ENCODE measurements at regions not wholly inside any gene's neighbourhood (a gene's known extent, or its start where the extent isn't known, plus 50 kb on each side); places are given as distances from the start of the nearest gene placed in this dataset.

- Histone ChIP-seq H3K36me3 (ENCODE audit: insufficient read depth, low read length) (no peaks in the 10 kb centered on the region), H3K9me3 (ENCODE audit: low read length) (no peaks in the 10 kb centered on the region), H3K4me1 (ENCODE audit: insufficient read depth, low read length, poor library complexity, severe bottlenecking) (no peaks in the 10 kb centered on the region), H3K9me2 (ENCODE audit: insufficient read depth, low read length) (no peaks in the 10 kb centered on the region), H3K79me2 (ENCODE audit: insufficient read depth, low read depth, low read length) (no peaks in the 10 kb centered on the region), H3K4me2 (ENCODE audit: low read length) (no peak overlapping the region), H3K27ac (ENCODE audit: low read depth, low read length, poor library complexity, severe bottlenecking) (no peak overlapping the region), H2AFZ (ENCODE audit: low read length) (no peak overlapping the region), H4K20me1 (ENCODE audit: insufficient read depth, low read length) (no peaks in the 10 kb centered on the region), H3K4me3 (ENCODE audit: low read depth, low read length, poor library complexity, severe bottlenecking) (no peak overlapping the region)
- no TSS peak for BruUV-seq (replicated peaks)
- ChIA-PET CTCF (ENCODE audit: unreplicated experiment) (no interaction called here), POLR2A (interaction anchor here (0.6 kb wide), 1 partner anchor 143 kb away, joined by 3 read pairs; no protein-coding TSS in a partner anchor)
- intact Hi-C loops (cut with micrococcal nuclease; ENCODE audit: unreplicated experiment): no loop called here
- TF ChIP-seq EZH2phosphoT487 (IDR thresholded peaks at IDR 0.05; ENCODE audit: borderline replicate concordance, low read depth, low read length) (no peak), CTCF (conservative IDR thresholded peaks at IDR 0.05; ENCODE audit: low read length) (no peak)
- DNase-seq (ENCODE audit: low spot score): no peak
Observed at GRCh38 chr11:37078521-37078920, 480.5 kb upstream of the RAG2 start.

- intact Hi-C loops (cut with micrococcal nuclease; ENCODE audit: unreplicated experiment): no loop called here
- TF ChIP-seq EZH2phosphoT487 (IDR thresholded peaks at IDR 0.05; ENCODE audit: borderline replicate concordance, low read depth, low read length): no peak
- no peak for TF ChIP-seq CTCF (conservative IDR thresholded peaks at IDR 0.05; ENCODE audit: low read length)
Observed at GRCh38 chr11:37076866-37077265, 478.8 kb upstream of the RAG2 start.

GRCh38 chr11:37072538-37073055, 474.6 kb upstream of the RAG2 start:
- Histone ChIP-seq H3K4me2 (ENCODE audit: low read length) (no peak overlapping the region), H3K9me2 (ENCODE audit: insufficient read depth, low read length) (no peaks in the 10 kb centered on the region), H3K4me3 (ENCODE audit: low read depth, low read length, poor library complexity, severe bottlenecking) (no peak overlapping the region), H3K79me2 (ENCODE audit: insufficient read depth, low read depth, low read length) (no peaks in the 10 kb centered on the region), H3K27ac (ENCODE audit: low read depth, low read length, poor library complexity, severe bottlenecking) (no peak overlapping the region), H4K20me1 (ENCODE audit: insufficient read depth, low read length) (no peaks in the 10 kb centered on the region), H3K36me3 (ENCODE audit: insufficient read depth, low read length) (no peaks in the 10 kb centered on the region), H2AFZ (ENCODE audit: low read length) (no peak overlapping the region), H3K4me1 (ENCODE audit: insufficient read depth, low read length, poor library complexity, severe bottlenecking) (no peaks in the 10 kb centered on the region), H3K9me3 (ENCODE audit: low read length) (no peaks in the 10 kb centered on the region)
- POLR2A ChIA-PET: interaction anchor here (1.0 kb wide), 1 partner anchor 11 kb away, joined by 3 read pairs; no protein-coding TSS in a partner anchor
- DNase-seq (ENCODE audit: low spot score): no peak
- TF ChIP-seq CTCF (conservative IDR thresholded peaks at IDR 0.05; ENCODE audit: low read length) (no peak), EZH2phosphoT487 (IDR thresholded peaks at IDR 0.05; ENCODE audit: borderline replicate concordance, low read depth, low read length) (no peak)
- BruUV-seq (replicated peaks): no TSS peak
- intact Hi-C loops (cut with micrococcal nuclease; ENCODE audit: unreplicated experiment): no loop called here
- CTCF ChIA-PET (ENCODE audit: unreplicated experiment): no interaction called here

More at GRCh38 chr11:37076866-37077265, 478.8 kb upstream of the RAG2 start:
- POLR2A ChIA-PET: no interaction called here
- Histone ChIP-seq H3K79me2 (ENCODE audit: insufficient read depth, low read depth, low read length) (no peaks in the 10 kb centered on the region), H3K36me3 (ENCODE audit: insufficient read depth, low read length) (no peaks in the 10 kb centered on the region), H3K9me3 (ENCODE audit: low read length) (no peaks in the 10 kb centered on the region), H3K27ac (ENCODE audit: low read depth, low read length, poor library complexity, severe bottlenecking) (no peak overlapping the region), H3K9me2 (ENCODE audit: insufficient read depth, low read length) (no peaks in the 10 kb centered on the region), H3K4me1 (ENCODE audit: insufficient read depth, low read length, poor library complexity, severe bottlenecking) (no peaks in the 10 kb centered on the region), H3K4me3 (ENCODE audit: low read depth, low read length, poor library complexity, severe bottlenecking) (no peak overlapping the region), H4K20me1 (ENCODE audit: insufficient read depth, low read length) (no peaks in the 10 kb centered on the region), H2AFZ (ENCODE audit: low read length) (no peak overlapping the region), H3K4me2 (ENCODE audit: low read length) (no peak overlapping the region)
- CTCF ChIA-PET (ENCODE audit: unreplicated experiment): no interaction called here
- no TSS peak for BruUV-seq (replicated peaks)
- no peak for DNase-seq (ENCODE audit: low spot score)

Measured in OCI-LY7 (cell line).